NCI-H2081 (cell line): ENCODE measurements at regions not wholly inside any gene's neighbourhood (a gene's known extent, or its start where the extent isn't known, plus 50 kb on each side); places are given as distances from the start of the nearest gene placed in this dataset.

Source experiments
- DNase-seq, 2 experiments: peaks; one replicate each; lab custom pipeline; 2025; lab: John Stamatoyannopoulos, UW

DNA sequence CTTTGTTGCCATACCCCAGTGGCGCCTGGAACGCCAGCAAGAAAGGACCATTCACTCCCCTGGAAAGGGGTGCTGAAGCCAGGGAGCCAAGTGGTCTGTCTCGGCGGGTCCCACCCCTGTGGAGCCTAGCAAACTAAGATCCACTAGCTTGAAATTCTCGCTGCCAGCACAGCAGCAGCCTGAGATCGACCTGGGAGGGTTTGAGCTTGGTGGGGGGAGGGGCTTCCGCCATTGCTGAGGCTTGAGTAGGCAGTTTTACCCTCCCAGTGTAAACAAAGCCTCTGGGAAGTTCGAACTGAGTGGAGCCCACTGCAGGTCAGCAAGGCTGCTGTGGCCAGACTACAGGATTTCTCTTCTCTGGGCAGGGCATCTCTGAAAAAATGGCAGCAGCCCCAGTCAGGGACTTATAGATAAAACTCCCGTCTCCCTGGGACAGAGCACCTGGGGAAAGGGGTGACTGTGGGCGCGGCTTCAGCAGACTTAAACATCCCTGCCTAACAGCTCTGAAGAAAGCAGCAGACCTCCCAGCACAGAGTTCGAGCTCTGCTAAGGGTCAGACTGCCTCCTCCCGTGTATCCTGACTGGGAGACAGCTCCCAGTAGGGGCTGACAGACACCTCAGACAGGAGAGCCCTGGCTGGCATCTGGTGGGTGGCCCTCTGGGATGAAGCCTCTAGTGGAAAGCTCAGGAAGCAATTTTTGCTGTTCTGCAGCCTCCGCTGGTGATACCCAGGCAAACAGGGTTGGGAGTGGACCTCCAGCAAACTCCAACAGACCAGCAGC, 281.1 kb upstream of the SP4 start:
- DNase-seq = no peak

DNA sequence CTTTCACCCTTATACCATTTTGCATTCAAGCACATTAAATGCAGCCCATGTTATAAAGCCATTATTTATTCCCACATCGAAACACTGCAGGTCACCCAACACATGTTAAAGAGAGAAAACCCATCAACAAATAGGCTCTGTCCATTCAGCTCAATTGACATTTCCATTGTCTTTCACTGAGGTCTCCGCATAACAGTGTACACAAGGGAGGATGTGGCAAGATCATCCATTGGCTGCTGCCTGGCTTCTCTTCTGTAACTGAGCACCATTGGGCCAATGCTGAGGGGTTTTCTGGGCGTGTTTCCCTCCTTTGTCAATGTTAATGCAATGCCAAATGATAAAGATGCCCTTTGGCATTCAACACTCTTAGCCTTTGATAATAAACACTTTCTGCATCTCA, 278.1 kb upstream of the SP4 start:
- DNase-seq = peak; percentile 91 to 98

DNA sequence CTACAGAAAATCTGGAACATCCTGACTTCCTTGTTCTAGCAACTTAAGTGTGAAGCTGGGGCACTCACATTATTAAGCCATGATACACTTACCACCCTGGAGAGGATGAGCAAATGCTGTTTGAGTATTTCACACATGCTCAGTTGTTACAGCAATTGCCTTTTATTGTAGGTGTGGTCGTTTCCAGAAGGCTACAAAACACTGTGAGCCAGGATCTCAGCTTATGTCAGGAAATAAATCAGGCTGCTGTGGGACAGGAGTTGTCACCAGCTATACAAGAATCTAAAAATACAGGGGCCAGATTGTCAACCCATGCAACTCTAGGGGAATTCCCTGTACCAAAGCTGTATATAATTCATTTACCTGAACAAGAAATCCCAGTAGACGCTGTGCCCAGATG, 273.3 kb upstream of the SP4 start:
- DNase-seq = no peak

DNA sequence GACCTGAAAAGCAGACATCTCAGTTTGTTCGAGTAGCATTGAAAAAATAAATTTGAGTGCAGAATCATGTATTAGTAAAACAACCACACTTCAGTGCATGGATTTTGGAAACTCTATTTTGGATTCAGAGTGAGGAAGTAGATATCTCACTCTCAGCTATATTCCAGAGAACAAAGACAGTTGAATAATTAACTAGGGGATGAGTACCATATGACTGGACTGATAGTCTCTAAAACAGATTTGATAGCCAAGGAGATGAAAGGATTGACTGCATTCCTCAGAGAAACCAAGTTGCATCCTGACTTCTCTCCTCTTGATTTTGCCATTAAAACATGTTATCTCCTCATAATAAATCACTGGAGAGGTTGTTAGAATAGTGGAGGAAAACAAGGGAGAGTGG, 268.4 kb upstream of the SP4 start:
- no peak for DNase-seq

DNA sequence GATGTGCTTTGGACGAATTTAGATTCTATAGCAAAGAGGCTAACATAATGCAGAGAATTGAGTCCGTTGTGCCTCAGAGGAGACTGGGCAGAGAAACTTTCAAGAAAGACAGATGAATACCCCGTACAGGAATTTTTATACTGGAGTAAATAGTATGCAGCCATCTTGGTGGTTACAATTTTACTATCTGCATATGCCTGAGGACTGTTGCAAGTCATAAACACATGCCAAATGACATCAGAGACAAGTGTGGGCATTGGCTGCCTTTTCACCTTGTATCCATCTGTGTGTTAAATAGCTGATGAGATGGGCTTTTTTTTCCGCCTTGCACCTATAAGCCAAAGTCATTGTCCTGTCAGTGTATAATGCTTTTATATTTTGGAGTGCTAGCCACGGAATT, 267.5 kb upstream of the SP4 start:
- DNase-seq = no peak

DNA sequence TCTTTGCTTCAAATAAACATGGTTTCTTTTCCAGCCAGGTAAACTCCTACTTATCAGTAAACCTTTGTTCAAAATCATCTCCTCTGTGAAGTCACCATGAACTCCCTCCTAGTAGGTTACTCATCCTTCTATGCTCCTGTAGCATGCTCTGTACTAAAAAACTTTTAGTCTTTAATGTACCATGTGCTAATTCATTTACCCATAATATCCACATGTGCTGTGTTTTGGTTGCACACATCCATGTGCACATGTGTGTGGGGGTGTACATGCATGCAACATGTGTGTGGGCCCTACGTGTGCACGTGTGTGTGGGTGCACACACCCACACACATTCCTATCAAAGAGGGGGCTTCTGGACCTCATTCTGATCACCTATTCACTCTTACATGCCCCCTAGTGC, 259.9 kb upstream of the SP4 start:
- no peak for DNase-seq

DNA sequence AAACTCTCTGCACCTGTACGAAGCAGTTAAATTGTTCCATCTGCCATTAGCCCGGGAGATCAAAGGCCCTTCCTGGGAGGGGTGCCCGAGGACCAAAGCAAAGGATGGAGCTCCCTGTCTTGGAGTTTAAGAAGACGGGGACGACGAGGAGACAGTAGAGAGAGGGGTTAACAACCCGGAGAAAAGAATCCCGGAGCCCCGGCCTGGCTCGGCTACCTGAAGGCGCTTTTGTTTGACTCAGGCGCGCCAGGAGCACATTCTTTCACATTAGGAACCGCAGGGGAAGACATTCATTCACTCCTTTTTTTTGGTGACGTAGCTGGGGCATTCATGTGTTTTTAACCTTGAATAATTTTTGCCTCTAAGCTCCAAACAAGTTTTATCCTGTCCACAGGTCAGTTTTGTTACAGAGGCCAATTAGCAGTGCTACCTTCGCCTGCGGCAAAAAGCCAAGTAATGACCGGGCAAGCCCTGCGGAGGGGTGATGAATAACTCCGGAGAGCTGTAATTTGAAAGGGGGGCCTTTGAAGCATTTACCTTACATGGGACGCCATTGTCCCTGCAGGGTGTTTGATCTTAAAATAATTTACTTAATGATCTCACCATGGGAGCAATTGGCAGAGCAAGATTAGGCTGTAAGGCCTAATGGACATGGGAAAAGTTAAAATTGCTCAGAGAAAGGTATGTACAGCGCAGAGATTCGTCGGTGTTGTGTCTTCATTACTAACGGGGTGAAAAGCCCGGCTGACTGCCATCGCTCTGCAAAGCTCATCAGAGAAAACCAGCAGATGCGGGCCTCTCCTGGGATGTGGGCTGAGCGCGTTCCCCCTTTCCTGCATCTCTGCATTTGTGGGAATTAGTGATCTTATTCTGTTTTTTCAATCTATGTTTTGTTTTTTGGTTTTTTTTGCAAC, 258.0 kb upstream of the SP4 start:
- peak; percentile 51 to 87 for DNase-seq

DNA sequence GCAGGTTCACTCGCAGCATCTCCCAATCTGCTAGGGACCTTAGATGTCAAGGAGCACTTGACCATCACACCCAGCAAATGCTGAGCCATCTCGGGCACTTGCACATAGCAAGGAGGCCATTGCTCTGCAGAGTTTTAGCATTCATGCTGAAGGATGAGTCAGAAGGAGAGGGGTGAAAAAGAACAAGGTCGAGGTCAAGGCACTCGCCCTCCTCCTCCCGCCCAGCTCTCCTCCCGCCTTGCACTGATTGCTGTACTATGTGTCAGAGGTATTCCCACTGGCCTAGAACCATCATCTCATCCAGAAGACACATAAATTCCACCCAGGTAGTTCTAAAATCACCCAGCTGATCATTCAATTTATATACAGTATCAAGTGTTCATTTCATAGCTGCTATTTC, 255.1 kb upstream of the SP4 start:
- no peak for DNase-seq

DNA sequence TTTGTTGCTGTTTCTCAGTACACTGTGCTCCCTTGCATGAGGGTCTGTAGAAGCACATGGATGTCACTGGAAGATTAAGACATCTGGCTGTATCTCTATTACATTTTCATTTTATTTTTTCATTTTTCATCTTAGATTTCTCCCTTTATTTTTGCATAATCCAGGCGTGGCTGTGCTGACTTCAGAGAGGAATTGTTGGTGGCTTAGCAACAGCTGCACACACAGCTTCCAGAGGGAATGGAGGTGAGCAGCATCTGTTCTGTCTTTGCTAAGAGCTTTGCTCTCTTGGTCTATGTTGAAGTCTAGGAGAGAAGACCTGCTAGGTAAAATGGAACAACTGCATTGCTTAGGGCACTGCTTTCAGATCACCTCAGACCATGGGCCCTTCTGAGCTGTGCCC, 254.4 kb upstream of the SP4 start:
- DNase-seq = no peak

DNA sequence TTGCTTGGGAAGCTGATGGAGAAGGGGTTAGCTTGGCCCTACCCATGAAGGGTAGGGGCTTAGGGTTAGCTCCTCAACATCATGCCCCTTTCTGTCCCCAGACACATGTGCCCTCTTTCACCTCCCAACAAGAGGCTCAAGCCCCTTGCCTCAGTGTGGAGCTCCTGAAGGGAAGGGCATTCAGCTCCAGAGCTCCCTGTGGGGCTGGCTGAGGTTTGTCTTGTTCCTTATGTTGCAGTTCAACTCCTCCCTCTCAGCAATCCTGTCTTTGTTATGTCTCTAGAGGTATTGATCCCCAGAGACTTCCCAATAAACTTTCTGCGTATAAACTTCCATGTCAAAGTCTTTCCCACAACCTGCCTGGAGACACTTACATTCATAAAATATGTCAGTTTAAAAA, 252.2 kb upstream of the SP4 start:
- DNase-seq = no peak

DNA sequence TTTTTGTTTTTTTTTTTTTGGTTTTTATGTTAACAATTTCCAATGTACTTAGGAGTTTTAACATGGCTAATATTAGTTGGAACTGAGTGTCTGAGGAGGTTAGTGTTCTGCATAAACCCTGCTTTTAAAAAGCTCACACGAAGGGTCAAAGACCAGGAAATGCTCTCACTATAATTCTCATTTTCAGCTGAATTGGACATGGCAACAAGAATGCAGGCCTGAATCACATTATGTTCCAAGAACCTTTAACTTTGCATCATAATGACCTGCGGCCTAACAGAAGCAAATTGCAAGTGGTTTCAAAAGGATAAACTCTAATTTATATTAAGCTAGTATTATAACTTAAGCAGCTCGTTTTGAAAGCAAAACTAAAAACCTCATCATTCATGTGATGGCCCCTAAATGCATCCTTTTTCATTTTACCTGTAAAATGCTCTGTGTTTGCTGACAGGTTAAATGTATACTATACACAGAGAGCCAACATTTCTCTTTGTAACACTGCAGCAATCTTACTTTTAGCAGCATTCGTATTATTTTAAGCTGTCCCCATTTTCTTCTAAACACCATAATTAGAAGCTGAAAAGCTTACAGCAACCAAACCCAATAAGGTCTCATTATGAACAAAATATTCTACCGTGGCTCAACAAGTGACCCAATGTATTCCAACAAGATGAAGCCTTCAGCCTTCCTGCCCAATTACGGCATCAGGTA, 242.8 kb upstream of the SP4 start:
- DNase-seq = no peak

DNA sequence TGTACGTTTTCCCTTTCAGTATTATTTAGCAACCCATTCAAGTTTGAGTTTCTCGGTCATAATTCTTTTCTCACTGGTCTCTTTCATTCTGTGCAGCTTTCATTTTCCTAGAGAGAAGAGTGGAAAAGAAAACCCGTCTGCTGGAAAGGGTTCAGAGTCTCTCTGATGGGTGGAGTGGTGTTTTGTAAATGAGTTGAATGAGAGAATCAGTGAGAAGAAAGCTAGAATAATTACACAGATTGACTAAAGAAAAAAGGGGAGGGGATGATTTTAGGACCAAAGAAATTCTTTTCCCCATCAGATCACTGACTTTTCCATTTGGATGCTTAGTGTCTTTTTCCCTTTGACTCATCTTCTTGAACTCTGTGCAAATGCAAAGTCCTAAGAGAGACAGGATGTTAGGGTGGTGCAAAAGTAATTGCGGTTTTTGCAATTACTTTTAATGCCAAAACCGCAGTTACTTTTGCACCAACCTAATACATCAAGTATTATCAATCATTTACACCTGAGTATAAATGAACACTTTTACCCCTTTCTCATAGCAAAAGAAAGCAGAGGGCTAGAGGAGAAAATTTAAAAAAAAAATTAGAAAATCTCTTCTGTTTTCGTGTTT, 242.1 kb upstream of the SP4 start:
- peak in 1 of 2 experiments; percentile 18 for DNase-seq

DNA sequence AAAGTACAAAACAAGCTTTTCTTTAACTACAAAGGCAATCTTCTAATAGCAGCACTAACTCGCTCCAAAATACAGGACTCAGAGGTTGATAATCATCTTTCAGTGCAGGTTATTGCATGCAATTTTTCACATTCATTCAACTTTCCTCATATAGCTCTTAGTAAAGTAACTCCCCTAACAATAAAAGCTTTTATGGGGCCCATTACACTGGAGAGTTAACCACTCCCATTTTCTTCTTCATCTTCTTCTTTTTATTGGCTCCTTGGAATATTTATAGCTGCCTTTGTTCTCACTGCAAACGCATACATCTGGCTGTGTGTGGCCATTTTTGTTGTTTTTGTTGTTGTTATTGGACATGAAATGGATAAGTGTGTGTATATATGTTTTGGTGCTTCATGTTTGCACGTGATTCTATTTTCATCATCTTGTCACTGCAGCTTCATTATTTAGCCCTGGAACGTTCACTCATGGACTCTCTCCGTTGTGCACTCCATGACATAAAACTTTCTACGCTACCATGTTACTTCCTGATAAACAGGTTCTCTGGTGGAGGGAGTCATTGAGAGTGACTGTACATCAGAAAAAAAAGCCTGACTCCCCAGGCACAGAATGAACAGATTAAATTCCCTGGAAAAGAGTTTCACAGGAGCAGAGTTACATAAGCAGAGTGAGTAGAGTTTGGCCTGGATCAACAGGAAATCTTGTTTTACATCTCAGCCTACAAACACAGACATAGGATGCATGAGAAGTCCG, 236.4 kb upstream of the SP4 start:
- DNase-seq = no peak

DNA sequence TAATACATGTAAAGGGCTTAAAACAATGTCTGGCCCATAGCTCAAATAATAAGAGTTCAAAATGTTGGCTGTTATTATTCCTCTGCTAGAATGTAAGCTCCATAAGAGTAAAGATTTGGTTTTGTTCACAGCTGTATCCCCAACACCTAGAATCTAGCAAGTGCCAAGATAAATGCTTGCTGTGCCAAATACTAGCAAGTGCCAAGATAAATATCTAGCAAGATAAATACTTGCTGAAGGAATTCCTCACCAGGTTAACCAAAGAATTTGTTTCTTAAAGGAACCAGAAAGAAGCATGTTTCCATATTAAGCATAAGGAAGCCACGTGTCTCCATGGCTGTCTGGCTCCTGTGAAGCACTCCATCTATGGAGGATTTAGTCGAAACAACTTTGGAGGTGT, 235.2 kb upstream of the SP4 start:
- no peak for DNase-seq

DNA sequence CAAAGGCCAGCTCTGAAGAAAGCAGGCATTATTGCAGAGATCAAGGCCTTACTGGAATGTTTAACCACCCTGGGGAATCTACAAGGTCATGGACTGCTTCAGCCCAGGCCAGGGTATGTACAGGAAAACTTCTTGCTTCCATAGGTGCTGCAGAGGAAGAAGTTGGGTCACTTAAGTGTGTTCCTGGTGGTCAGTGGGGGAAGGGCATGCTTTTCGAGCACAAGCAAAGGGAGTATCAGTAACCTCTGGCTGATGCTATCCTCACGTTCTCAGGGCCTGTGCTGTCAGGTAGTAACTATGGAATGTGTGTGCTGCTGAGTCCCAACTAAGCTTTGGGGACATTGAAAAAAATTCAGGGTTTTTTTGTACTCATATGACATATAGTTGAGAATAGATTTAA, 234.0 kb upstream of the SP4 start:
- no peak for DNase-seq

DNA sequence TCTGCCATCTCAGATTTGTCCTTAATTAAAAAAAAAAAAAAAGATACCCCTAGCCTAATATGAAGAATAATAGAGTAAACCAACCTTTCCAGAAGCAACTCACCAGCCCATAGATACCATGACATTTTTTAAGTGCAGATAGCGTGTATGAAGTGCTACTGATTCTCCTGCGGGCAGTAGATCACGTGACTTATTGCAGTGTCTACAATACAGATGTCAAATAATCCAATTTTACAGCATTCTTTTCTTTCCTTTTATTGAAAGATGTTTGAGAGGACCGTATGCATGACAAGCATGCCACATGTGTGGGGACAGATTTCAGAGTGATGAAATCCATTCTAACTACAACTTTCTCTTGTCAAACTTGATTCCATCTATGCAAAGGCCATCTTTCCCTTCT, 232.9 kb upstream of the SP4 start:
- no peak for DNase-seq

DNA sequence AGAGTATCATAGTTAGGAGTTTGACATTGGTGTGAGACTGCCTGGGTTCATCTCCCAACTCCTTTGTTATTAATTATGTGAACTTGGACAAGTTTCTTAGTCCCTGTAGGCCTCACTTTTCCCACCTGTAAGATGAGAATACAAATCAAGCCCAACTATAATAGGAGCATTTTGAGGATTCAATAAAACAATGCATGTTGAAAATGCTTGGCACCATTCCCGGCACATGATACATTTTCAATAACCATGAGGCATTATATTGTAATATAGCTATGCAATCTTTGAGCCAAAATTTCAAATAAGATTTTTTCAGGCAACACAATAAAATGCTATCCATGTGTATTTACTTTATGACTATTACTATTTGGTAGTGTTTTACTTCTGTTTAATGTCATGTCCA, 229.0 kb upstream of the SP4 start:
- DNase-seq = peak in 1 of 2 experiments; percentile 30

DNA sequence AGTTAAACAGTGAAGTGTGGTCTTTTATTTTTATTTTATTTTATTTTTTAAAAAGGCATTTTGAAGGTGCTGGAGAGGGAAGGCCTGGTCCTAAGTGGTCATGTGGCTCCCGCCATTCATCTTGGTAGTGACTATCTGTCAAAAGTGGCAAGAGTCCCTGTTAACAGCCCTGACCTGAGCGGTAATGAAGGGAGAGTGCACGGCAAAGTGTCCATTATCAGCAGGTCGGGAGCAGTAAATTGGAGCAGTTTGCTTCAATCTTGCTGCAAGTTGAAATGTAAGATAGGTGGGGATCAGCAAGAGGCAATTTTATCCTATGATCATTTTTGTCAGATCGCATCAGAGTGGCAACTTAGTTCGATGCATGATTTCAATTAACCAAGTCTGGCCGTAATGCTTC, 227.4 kb upstream of the SP4 start:
- no peak for DNase-seq

DNA sequence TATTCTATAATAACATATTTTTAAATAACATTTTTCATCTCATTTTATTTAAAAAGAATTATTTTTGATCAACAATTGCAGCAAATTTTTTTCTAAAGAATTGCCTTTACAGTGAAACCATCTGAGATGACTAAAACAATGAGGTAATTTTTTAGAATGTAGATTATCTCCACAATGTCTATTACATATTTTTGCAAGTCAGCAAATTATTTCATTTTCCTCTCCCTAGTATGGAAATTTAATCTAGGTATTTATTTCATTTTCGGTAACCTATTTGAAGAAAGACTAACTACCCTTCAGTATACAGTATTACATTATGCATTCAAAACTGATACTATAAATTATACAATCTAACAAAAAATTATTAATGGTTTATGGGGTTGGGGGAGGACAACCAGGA, 213.2 kb upstream of the SP4 start:
- DNase-seq = no peak

DNA sequence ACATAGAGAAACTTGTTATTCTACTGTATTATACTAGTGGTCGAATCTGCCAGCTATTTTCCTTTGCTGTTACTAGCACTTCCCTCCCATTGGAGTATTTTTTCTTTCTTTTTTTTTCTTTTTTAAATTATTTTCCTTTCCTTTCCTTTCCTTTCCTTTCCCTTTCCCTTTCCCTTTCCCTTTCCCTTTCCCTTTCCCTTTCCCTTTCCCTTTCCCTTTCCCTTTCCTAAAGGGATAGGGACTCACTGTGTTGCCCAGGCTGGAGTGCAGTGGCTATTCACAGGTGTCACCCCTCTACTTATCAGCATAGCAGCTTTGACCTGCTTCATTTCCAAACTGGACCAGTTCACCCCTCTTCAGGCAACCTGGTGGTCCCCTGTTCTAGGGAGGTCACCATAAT, 212.6 kb upstream of the SP4 start:
- DNase-seq = no peak

DNA sequence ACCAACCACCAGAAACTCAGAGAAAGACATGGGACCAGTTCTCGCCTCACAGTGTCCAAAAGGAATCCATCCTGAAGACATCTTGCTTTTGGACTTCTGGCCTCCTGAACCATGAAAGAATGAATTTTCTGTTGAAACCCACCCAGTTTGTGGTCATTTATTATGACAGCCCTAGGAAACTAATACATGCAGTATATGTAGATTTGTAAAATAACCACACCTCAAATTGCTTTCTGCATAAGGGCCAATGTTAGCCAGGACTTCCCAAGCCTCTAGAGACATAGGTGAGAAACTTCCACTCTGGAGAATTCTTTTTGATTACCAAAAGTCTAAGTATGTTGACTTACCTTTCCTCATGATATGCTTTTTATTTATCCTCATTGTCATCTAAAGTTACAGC, 210.5 kb upstream of the SP4 start:
- no peak for DNase-seq

DNA sequence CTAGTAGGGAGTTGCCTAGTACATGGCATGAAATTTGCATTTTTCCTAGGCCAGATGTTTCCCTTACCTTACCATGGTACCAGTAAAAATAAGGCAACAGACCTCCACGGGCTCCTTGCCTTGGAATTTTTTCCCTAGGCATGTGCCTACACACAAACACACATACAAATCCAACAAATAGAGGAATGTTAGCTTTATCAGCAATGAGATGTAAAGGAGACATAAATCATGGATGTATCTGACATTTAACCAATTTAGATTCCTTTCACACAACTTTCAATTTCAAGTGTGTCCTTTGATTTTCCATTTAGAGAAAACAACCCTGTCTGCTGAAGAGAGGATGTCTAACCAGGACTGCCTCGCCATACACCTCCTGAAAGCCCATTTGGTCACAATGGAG, 209.7 kb upstream of the SP4 start:
- DNase-seq = no peak
